ENCODE measurements at regions not wholly inside any gene's neighbourhood (a gene's known extent, or its start where the extent isn't known, plus 50 kb on each side); places are given as distances from the start of the nearest gene placed in this dataset.
A peak's percentile ranks its signal among the peaks of the same experiment; 100 is the strongest.

GRCh38 chr18:55031979-55032378 lies 72.7 kb upstream of the CCDC68 start:
- Mint-ChIP-seq H3K4me3 (no peak overlapping the region), H3K9me3 (peaks cover 3% of the 10 kb centered on the region), H3K27ac (no peak overlapping the region), H3K36me3 (no peaks in the 10 kb centered on the region), H3K27me3 (peaks cover 15 to 38% of the 10 kb centered on the region in 2 donors), H3K4me1 (ENCODE audit: low read depth in 2 of 2) (no peaks in the 10 kb centered on the region)
- DNase-seq (ENCODE audit: low spot score), result no peak
- no peak for ATAC-seq

DNA sequence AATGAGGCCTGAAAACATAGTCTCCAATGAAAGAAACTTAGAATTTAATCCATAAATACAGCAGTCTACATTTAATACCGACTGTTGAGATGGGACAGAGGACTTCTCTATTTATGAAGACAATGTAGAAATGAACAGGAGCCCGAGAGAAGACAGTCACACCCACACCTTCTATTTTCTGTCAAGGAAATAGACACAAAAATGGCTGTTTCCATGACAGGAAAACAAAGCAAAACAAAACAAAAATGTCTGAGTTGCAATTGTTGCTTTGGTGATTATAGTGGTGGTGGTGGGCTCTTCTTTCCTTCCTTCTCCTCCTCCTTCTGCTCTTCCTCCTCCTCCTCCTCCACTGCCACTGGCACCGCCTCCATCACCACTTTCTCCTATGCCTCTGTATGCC lies 72.3 kb upstream of the CCDC68 start:
- DNase-seq (ENCODE audit: low spot score) (no peak), ATAC-seq (no peak)
- H3K9me3 Mint-ChIP-seq, result peaks cover 3% of the 10 kb centered on the region
- no peaks in the 10 kb centered on the region for H3K36me3 Mint-ChIP-seq
- peaks cover 15 to 38% of the 10 kb centered on the region in 2 donors for H3K27me3 Mint-ChIP-seq
- H3K4me3 Mint-ChIP-seq, result no peak overlapping the region
- no peak overlapping the region for H3K27ac Mint-ChIP-seq
- no peaks in the 10 kb centered on the region for H3K4me1 Mint-ChIP-seq (ENCODE audit: low read depth in 2 of 2)

- no peak for DNase-seq (ENCODE audit: low spot score)
- Mint-ChIP-seq H3K36me3 (no peaks in the 10 kb centered on the region), H3K27ac (no peak overlapping the region), H3K4me3 (no peak overlapping the region), H3K27me3 (peaks cover 15 to 35% of the 10 kb centered on the region in 2 donors), H3K4me1 (ENCODE audit: low read depth in 2 of 2) (no peaks in the 10 kb centered on the region), H3K9me3 (peaks cover 3% of the 10 kb centered on the region)
- ATAC-seq, result no peak
These were observed 71.9 kb upstream of the CCDC68 start for GRCh38 chr18:55031164-55031563.

GRCh38 chr18:55024564-55024963 lies 65.3 kb upstream of the CCDC68 start:
- Mint-ChIP-seq H3K27ac (no peak overlapping the region), H3K27me3 (peaks cover 6 to 14% of the 10 kb centered on the region in 2 donors), H3K36me3 (no peaks in the 10 kb centered on the region), H3K9me3 (no peaks in the 10 kb centered on the region), H3K4me1 (ENCODE audit: low read depth in 2 of 2) (no peaks in the 10 kb centered on the region), H3K4me3 (no peak overlapping the region)
- DNase-seq (ENCODE audit: low spot score) (no peak), ATAC-seq (no peak)

- peaks cover 6 to 7% of the 10 kb centered on the region in 2 donors for H3K27me3 Mint-ChIP-seq
- no peaks in the 10 kb centered on the region for H3K36me3 Mint-ChIP-seq
- H3K4me1 Mint-ChIP-seq (ENCODE audit: low read depth in 2 of 2), result no peaks in the 10 kb centered on the region
- H3K27ac Mint-ChIP-seq, result no peak overlapping the region
- no peak for DNase-seq (ENCODE audit: low spot score)
- H3K9me3 Mint-ChIP-seq, result no peaks in the 10 kb centered on the region
- no peak overlapping the region for H3K4me3 Mint-ChIP-seq
- no peak for ATAC-seq
These were observed 59.3 kb upstream of the CCDC68 start for GRCh38 chr18:55018602-55019001.

DNA sequence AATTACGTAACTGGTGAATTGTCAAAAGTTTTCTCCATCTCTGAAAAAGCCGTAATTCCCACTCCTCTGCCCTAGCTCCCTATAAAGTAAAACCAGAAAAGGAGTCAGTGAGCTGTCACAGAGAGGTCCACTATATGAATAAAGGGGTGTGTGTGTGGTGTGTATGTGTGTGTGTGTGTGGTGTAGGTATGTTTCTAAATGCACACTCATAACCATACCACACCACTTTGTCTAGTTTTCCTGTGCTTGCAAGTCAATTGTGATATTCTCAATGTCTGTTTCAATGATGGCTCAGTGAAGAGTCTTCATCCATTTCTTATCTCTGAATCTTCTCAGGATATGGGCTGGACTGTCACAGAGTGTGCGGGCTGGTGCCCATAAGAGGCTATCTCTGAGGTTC lies 54.8 kb upstream of the CCDC68 start:
- Mint-ChIP-seq H3K4me3 (no peak overlapping the region), H3K27me3 (peaks cover 11 to 13% of the 10 kb centered on the region in 2 donors), H3K27ac (no peak overlapping the region), H3K36me3 (no peaks in the 10 kb centered on the region), H3K9me3 (no peaks in the 10 kb centered on the region), H3K4me1 (ENCODE audit: low read depth in 2 of 2) (no peaks in the 10 kb centered on the region)
- DNase-seq (ENCODE audit: low spot score) (no peak), ATAC-seq (peak in 1 of 2 donors; percentile 51)

GRCh38 chr18:55013685-55014084 lies 54.4 kb upstream of the CCDC68 start:
- no peak for ATAC-seq
- Mint-ChIP-seq H3K27ac (no peak overlapping the region), H3K4me1 (ENCODE audit: low read depth in 2 of 2) (no peaks in the 10 kb centered on the region), H3K27me3 (peaks cover 9 to 10% of the 10 kb centered on the region in 2 donors), H3K9me3 (no peaks in the 10 kb centered on the region), H3K4me3 (no peak overlapping the region), H3K36me3 (no peaks in the 10 kb centered on the region)
- DNase-seq (ENCODE audit: low spot score), result no peak

- Mint-ChIP-seq H3K27me3 (peaks cover 15 to 16% of the 10 kb centered on the region in 2 donors), H3K4me1 (ENCODE audit: low read depth in 2 of 2) (no peaks in the 10 kb centered on the region), H3K9me3 (no peaks in the 10 kb centered on the region), H3K27ac (no peak overlapping the region), H3K4me3 (no peak overlapping the region), H3K36me3 (no peaks in the 10 kb centered on the region)
- DNase-seq (ENCODE audit: low spot score) (no peak), ATAC-seq (no peak)
These were observed 53.8 kb upstream of the CCDC68 start for GRCh38 chr18:55013086-55013485.

DNA sequence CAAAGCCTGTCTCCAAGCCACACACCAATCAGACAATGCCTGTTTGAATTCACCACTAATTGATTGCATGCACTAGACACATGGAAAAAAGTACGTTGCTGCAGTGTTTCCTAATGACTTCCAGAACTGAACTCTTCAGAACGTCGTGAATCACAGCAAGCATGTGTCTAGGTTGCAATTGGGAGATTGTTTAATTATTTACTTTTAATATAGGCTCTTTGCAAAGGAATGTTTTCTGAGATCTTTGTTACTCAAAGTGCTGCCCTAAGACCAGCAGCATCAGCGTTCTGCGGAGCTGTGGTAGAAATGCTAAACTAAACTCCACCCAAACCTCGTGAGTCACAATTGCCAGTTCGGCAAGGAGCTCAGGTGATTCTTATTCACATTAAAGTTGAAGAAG lies 52.7 kb upstream of the CCDC68 start:
- Mint-ChIP-seq H3K9me3 (no peaks in the 10 kb centered on the region), H3K4me1 (ENCODE audit: low read depth in 2 of 2) (no peaks in the 10 kb centered on the region), H3K27ac (no peak overlapping the region), H3K36me3 (no peaks in the 10 kb centered on the region), H3K4me3 (no peak overlapping the region), H3K27me3 (peaks cover 20 to 21% of the 10 kb centered on the region in 2 donors)
- ATAC-seq (no peak), DNase-seq (ENCODE audit: low spot score) (no peak)

Data from natural killer cell treated with Interleukin-12 subunit alpha and Interleukin-12 subunit beta and Interleukin-15 and Interleukin-18, amount 100 ng/mL, for 72 hours (primary cell).